ENCODE measurements at regions not wholly inside any gene's neighbourhood (a gene's known extent, or its start where the extent isn't known, plus 50 kb on each side); places are given as distances from the start of the nearest gene placed in this dataset.
"Not testable (repeated sequence)": the region's sequence is repeated elsewhere in the genome, so short reads cannot be mapped to it uniquely, and the experiment has no call there.

- not testable (repeated sequence) for TF ChIP-seq CTCF (IDR thresholded peaks at IDR 0.05; ENCODE audit: low read depth, low read length); POLR2A (IDR thresholded peaks at IDR 0.05; ENCODE audit: extremely low read depth, insufficient read length); MAX (IDR thresholded peaks at IDR 0.05; ENCODE audit: low read depth, low read length)
These were observed 267.2 kb upstream of the PLCXD1 start for GRCh38 chrX:13821-14443.
